ENCODE measurements at regions not wholly inside any gene's neighbourhood (a gene's known extent, or its start where the extent isn't known, plus 50 kb on each side); places are given as distances from the start of the nearest gene placed in this dataset.

GRCh38 chr6:147621263-147621662 lies 112.8 kb downstream of the SAMD5 start:
- H3K27me3 Mint-ChIP-seq: no peaks in the 10 kb centered on the region
- ChIA-PET CTCF (no interaction called here), POLR2A (no interaction called here)
- H3K4me1 Mint-ChIP-seq: no peaks in the 10 kb centered on the region
- no peak overlapping the region for H3K4me3 Mint-ChIP-seq
- H3K36me3 Mint-ChIP-seq (ENCODE audit: low read depth): no peaks in the 10 kb centered on the region
- no peaks in the 10 kb centered on the region for H3K9me3 Mint-ChIP-seq
- H3K27ac Mint-ChIP-seq: no peak overlapping the region
- DNase-seq: no peak

- DNase-seq: no peak
- no peaks in the 10 kb centered on the region for H3K36me3 Mint-ChIP-seq (ENCODE audit: low read depth)
- no peaks in the 10 kb centered on the region for H3K27me3 Mint-ChIP-seq
- no peaks in the 10 kb centered on the region for H3K9me3 Mint-ChIP-seq
- ChIA-PET CTCF (no interaction called here), POLR2A (no interaction called here)
- H3K4me1 Mint-ChIP-seq: no peaks in the 10 kb centered on the region
- no peak overlapping the region for H3K4me3 Mint-ChIP-seq
- H3K27ac Mint-ChIP-seq: no peak overlapping the region
Measured at GRCh38 chr6:147621961-147622360, 113.5 kb downstream of the SAMD5 start.

- no peak for DNase-seq
- ChIA-PET POLR2A (no interaction called here), CTCF (no interaction called here)
- Mint-ChIP-seq H3K27me3 (no peaks in the 10 kb centered on the region), H3K9me3 (no peaks in the 10 kb centered on the region), H3K4me3 (no peak overlapping the region), H3K36me3 (ENCODE audit: low read depth) (no peaks in the 10 kb centered on the region), H3K4me1 (no peaks in the 10 kb centered on the region), H3K27ac (no peak overlapping the region)
Measured at GRCh38 chr6:147624946-147625515, 116.5 kb downstream of the SAMD5 start.

- Mint-ChIP-seq H3K27me3 (no peaks in the 10 kb centered on the region), H3K9me3 (peaks cover 2% of the 10 kb centered on the region), H3K27ac (no peak overlapping the region), H3K36me3 (ENCODE audit: low read depth) (no peaks in the 10 kb centered on the region), H3K4me1 (no peaks in the 10 kb centered on the region), H3K4me3 (no peak overlapping the region)
- ChIA-PET POLR2A (no interaction called here), CTCF (interaction anchor here (0.9 kb wide), 1 partner anchor 13 kb away, joined by 3 read pairs; no protein-coding TSS in a partner anchor)
- DNase-seq: no peak
Measured at GRCh38 chr6:147625946-147626345, 117.5 kb downstream of the SAMD5 start.

GRCh38 chr6:147627411-147627810 lies 118.9 kb downstream of the SAMD5 start:
- no peak for DNase-seq
- POLR2A ChIA-PET: no interaction called here
- CTCF ChIA-PET: no interaction called here
- Mint-ChIP-seq H3K4me3 (no peak overlapping the region), H3K4me1 (no peaks in the 10 kb centered on the region), H3K9me3 (peaks cover 4% of the 10 kb centered on the region), H3K27ac (no peak overlapping the region), H3K27me3 (no peaks in the 10 kb centered on the region), H3K36me3 (ENCODE audit: low read depth) (no peaks in the 10 kb centered on the region)

GRCh38 chr6:147633191-147633590 lies 124.7 kb downstream of the SAMD5 start:
- Mint-ChIP-seq H3K4me1 (no peaks in the 10 kb centered on the region), H3K36me3 (ENCODE audit: low read depth) (no peaks in the 10 kb centered on the region), H3K4me3 (no peak overlapping the region), H3K27ac (no peak overlapping the region), H3K27me3 (no peaks in the 10 kb centered on the region), H3K9me3 (peaks cover 11% of the 10 kb centered on the region)
- ChIA-PET CTCF (interaction anchor here (0.7 kb wide), 1 partner anchor 21 kb away, joined by 3 read pairs; no protein-coding TSS in a partner anchor), POLR2A (no interaction called here)
- DNase-seq: no peak

- POLR2A ChIA-PET: no interaction called here
- no peak overlapping the region for H3K27ac Mint-ChIP-seq
- DNase-seq: no peak
- no peaks in the 10 kb centered on the region for H3K27me3 Mint-ChIP-seq
- H3K36me3 Mint-ChIP-seq (ENCODE audit: low read depth): no peaks in the 10 kb centered on the region
- H3K4me3 Mint-ChIP-seq: no peak overlapping the region
- CTCF ChIA-PET: no interaction called here
- H3K9me3 Mint-ChIP-seq: peaks cover 8% of the 10 kb centered on the region
- no peaks in the 10 kb centered on the region for H3K4me1 Mint-ChIP-seq
Measured at GRCh38 chr6:147637620-147638195, 129.2 kb downstream of the SAMD5 start.

- Mint-ChIP-seq H3K27me3 (no peaks in the 10 kb centered on the region), H3K4me1 (no peaks in the 10 kb centered on the region), H3K27ac (no peak overlapping the region), H3K9me3 (peaks cover 4% of the 10 kb centered on the region), H3K4me3 (no peak overlapping the region), H3K36me3 (ENCODE audit: low read depth) (no peaks in the 10 kb centered on the region)
- POLR2A ChIA-PET: no interaction called here
- no peak for DNase-seq
- CTCF ChIA-PET: interaction anchor here (1.2 to 1.5 kb wide), 2 partner anchors 10 to 13 kb away, joined by 3 read pairs; no protein-coding TSS in a partner anchor
Measured at GRCh38 chr6:147639279-147639678, 130.8 kb downstream of the SAMD5 start.

GRCh38 chr6:147640606-147641005 lies 132.1 kb downstream of the SAMD5 start:
- Mint-ChIP-seq H3K27me3 (no peaks in the 10 kb centered on the region), H3K27ac (no peak overlapping the region), H3K36me3 (ENCODE audit: low read depth) (no peaks in the 10 kb centered on the region), H3K4me1 (no peaks in the 10 kb centered on the region), H3K4me3 (no peak overlapping the region), H3K9me3 (no peaks in the 10 kb centered on the region)
- DNase-seq: no peak
- CTCF ChIA-PET: no interaction called here
- POLR2A ChIA-PET: no interaction called here

GRCh38 chr6:147641511-147641910 lies 133.0 kb downstream of the SAMD5 start:
- ChIA-PET POLR2A (no interaction called here), CTCF (no interaction called here)
- Mint-ChIP-seq H3K36me3 (ENCODE audit: low read depth) (no peaks in the 10 kb centered on the region), H3K27me3 (no peaks in the 10 kb centered on the region), H3K27ac (no peak overlapping the region), H3K9me3 (no peaks in the 10 kb centered on the region), H3K4me1 (no peaks in the 10 kb centered on the region), H3K4me3 (no peak overlapping the region)
- no peak for DNase-seq

- H3K4me3 Mint-ChIP-seq: no peak overlapping the region
- ChIA-PET CTCF (no interaction called here), POLR2A (no interaction called here)
Measured at GRCh38 chr6:147642458-147642857, 134.0 kb downstream of the SAMD5 start.

GRCh38 chr6:147643341-147644200 lies 135.1 kb downstream of the SAMD5 start:
- H3K4me1 Mint-ChIP-seq: no peaks in the 10 kb centered on the region
- ChIA-PET POLR2A (no interaction called here), CTCF (no interaction called here)

More at GRCh38 chr6:147642458-147642857, 134.0 kb downstream of the SAMD5 start:
- Mint-ChIP-seq H3K4me1 (no peaks in the 10 kb centered on the region), H3K9me3 (no peaks in the 10 kb centered on the region), H3K27ac (no peak overlapping the region), H3K27me3 (no peaks in the 10 kb centered on the region), H3K36me3 (ENCODE audit: low read depth) (no peaks in the 10 kb centered on the region)
- no peak for DNase-seq

GRCh38 chr6:147648916-147649315 lies 140.4 kb downstream of the SAMD5 start:
- CTCF ChIA-PET: interaction anchor here (1.1 kb wide), 1 partner anchor 10 kb away, joined by 3 read pairs; no protein-coding TSS in a partner anchor
- Mint-ChIP-seq H3K27me3 (no peaks in the 10 kb centered on the region), H3K36me3 (ENCODE audit: low read depth) (no peaks in the 10 kb centered on the region), H3K4me3 (no peak overlapping the region), H3K4me1 (no peaks in the 10 kb centered on the region), H3K27ac (no peak overlapping the region), H3K9me3 (no peaks in the 10 kb centered on the region)
- DNase-seq: no peak
- POLR2A ChIA-PET: no interaction called here

More at GRCh38 chr6:147643341-147644200, 135.1 kb downstream of the SAMD5 start:
- no peak for DNase-seq
- Mint-ChIP-seq H3K27ac (no peak overlapping the region), H3K27me3 (no peaks in the 10 kb centered on the region), H3K36me3 (ENCODE audit: low read depth) (no peaks in the 10 kb centered on the region), H3K4me3 (no peak overlapping the region), H3K9me3 (no peaks in the 10 kb centered on the region)
